H1 (cell line): ENCODE measurements at regions not wholly inside any gene's neighbourhood (a gene's known extent, or its start where the extent isn't known, plus 50 kb on each side); places are given as distances from the start of the nearest gene placed in this dataset.
"Not testable (repeated sequence)": the region's sequence is repeated elsewhere in the genome, so short reads cannot be mapped to it uniquely, and the experiment has no call there.

ENCODE experiments used
- CTCF ChIA-PET: fragments of 300-600 bp; sonication (Branson Sonifier 250); formaldehyde crosslinking; loops from one replicate; lab custom pipeline; 2021; ENCODE audit not compliant: partially characterized antibody; lab: Charles Lee
- POLR2A ChIA-PET: fragments of 300-600 bp; sonication (Branson Sonifier 250); formaldehyde crosslinking; loops from one replicate; lab custom pipeline; 2021; ENCODE audit warnings: inconsistent platforms; ENCODE audit not compliant: partially characterized antibody; lab: Charles Lee
- DNase-seq, 2 experiments: peaks; one replicate each; pipeline versions ENCODE4 v3.0.0 to v3.0.0-alpha.2; 2010 to 2022; ENCODE audit warnings: low spot score in 2 of 2, low read depth in 1 of 2, mixed read lengths in 1 of 2
- FAIRE-seq: peaks from 2 replicates; lab custom pipeline; 2011; peaks lifted over from hg19 to GRCh38; lab: Jason Lieb, UNC
- H2AFZ ChIP-seq: 2 replicates; pipeline ENCODE4 v1.8.1; 2012; ENCODE audit warnings: low read length, inconsistent platforms
- H2AK5ac ChIP-seq: 2 replicates; pipeline ENCODE4 v1.6.1; 2013; ENCODE audit warnings: low read depth, low read length
- H2BK120ac ChIP-seq: replicated peaks from 2 replicates; pipeline ENCODE3; 2013; ENCODE audit warnings: low read depth, low read length, inconsistent platforms
- H2BK12ac ChIP-seq: 2 replicates; pipeline ENCODE4 v1.6.1; 2013; ENCODE audit warnings: low read depth, low read length
- H2BK15ac ChIP-seq: 2 replicates; pipeline ENCODE4 v1.6.1; 2013; ENCODE audit warnings: low read length
- H2BK20ac ChIP-seq: 2 replicates; pipeline ENCODE4 v1.6.1; 2013; ENCODE audit warnings: low read length
- H2BK5ac ChIP-seq: 2 replicates; pipeline ENCODE4 v1.6.1; 2013; ENCODE audit warnings: low read depth, low read length
- H3K14ac ChIP-seq: 2 replicates; pipeline ENCODE4 v1.6.1; 2013; ENCODE audit warnings: inconsistent platforms; ENCODE audit not compliant: insufficient read length
- H3K18ac ChIP-seq: 2 replicates; pipeline ENCODE4 v1.6.1; 2013; ENCODE audit warnings: low read length; ENCODE audit errors: extremely low read depth
- H3K23ac ChIP-seq: 2 replicates; pipeline ENCODE4 v1.6.1; 2013; ENCODE audit warnings: inconsistent platforms; ENCODE audit not compliant: insufficient read length
- H3K23me2 ChIP-seq: 2 replicates; pipeline ENCODE4 v1.6.1; 2013; ENCODE audit warnings: low read depth, low read length
- H3K27ac ChIP-seq: 2 replicates; pipeline ENCODE4 v1.6.1; 2011; ENCODE audit warnings: low read depth, low read length, inconsistent platforms
- H3K27me3 ChIP-seq, 4 experiments: replicated peaks in 1 of 4; 1 replicate in 1 of 4; 2 replicates in 3 of 4; pipeline versions ENCODE4 v1.6.1 to v1.8.1; 2011 to 2013; ENCODE audit warnings: low read length in 3 of 4, mild to moderate bottlenecking in 3 of 4, inconsistent platforms in 2 of 4, mixed read lengths in 2 of 4, moderate library complexity in 1 of 4; ENCODE audit not compliant: control insufficient read depth in 3 of 4, insufficient read depth in 3 of 4; ENCODE audit errors: extremely low read depth in 1 of 4
- H3K36me3 ChIP-seq, 4 experiments: 2 replicates each; pipeline versions ENCODE4 v1.6.1 to v1.8.1; 2011 to 2013; ENCODE audit warnings: mild to moderate bottlenecking in 4 of 4, low read length in 3 of 4, moderate library complexity in 2 of 4, control low read depth in 1 of 4, inconsistent platforms in 1 of 4; ENCODE audit not compliant: insufficient read depth in 4 of 4, control insufficient read depth in 2 of 4
- H3K4ac ChIP-seq: replicated peaks from 2 replicates; pipeline ENCODE3; 2013; ENCODE audit warnings: low read length, low read depth, mixed read lengths, inconsistent platforms; ENCODE audit not compliant: insufficient read length
- H3K4me1 ChIP-seq, 4 experiments: replicated peaks in 1 of 4; 1 replicate in 1 of 4; 2 replicates in 3 of 4; pipeline versions ENCODE4 v1.6.1 to v1.8.1; 2011 to 2013; ENCODE audit warnings: low read length in 3 of 4, inconsistent platforms in 2 of 4, mixed read lengths in 1 of 4; ENCODE audit not compliant: insufficient read depth in 4 of 4, control insufficient read depth in 3 of 4
- H3K4me2 ChIP-seq, 2 experiments: 2 replicates each; pipeline versions ENCODE4 v1.6.1 to v1.8.1; 2011 to 2013; ENCODE audit warnings: low read depth in 2 of 2, low read length in 2 of 2, control low read depth in 1 of 2, inconsistent platforms in 1 of 2, mild to moderate bottlenecking in 1 of 2; ENCODE audit not compliant: insufficient read depth in 1 of 2
- H3K4me3 ChIP-seq, 4 experiments: fragments of 200-600, 300-600 bp in 1 of 4; sonication (generic), shearing (Covaris generic), sonication (Bioruptor Twin) in 1 of 4; 2 replicates each; pipeline versions ENCODE4 v1.5.1 to v1.8.1; 2011 to 2016; ENCODE audit warnings: low read length in 4 of 4, low read depth in 3 of 4, control low read depth in 2 of 4, inconsistent platforms in 2 of 4, mild to moderate bottlenecking in 2 of 4, mixed read lengths in 1 of 4, moderate library complexity in 1 of 4; ENCODE audit not compliant: insufficient read depth in 2 of 4; ENCODE audit errors: extremely low read depth in 1 of 4
- H3K56ac ChIP-seq: replicated peaks from 2 replicates; pipeline ENCODE3; 2013; ENCODE audit warnings: low read depth, mild to moderate bottlenecking, mixed read lengths, low read length, inconsistent platforms; ENCODE audit not compliant: insufficient read length
- H3K79me1 ChIP-seq: 2 replicates; pipeline ENCODE4 v1.6.1; 2013; ENCODE audit warnings: low read depth, low read length, control low read depth
- H3K79me2 ChIP-seq, 2 experiments: 2 replicates each; pipeline versions ENCODE4 v1.6.1 to v1.8.1; 2012 to 2013; ENCODE audit warnings: low read length in 2 of 2, mild to moderate bottlenecking in 2 of 2, inconsistent platforms in 1 of 2; ENCODE audit not compliant: insufficient read depth in 2 of 2, control insufficient read depth in 1 of 2
- H3K9ac ChIP-seq, 4 experiments: replicated peaks in 1 of 4; 1 replicate in 1 of 4; 2 replicates in 3 of 4; pipeline versions ENCODE4 v1.6.1 to v1.8.1; 2011 to 2013; ENCODE audit warnings: low read depth in 3 of 4, low read length in 3 of 4, control low read depth in 2 of 4, mild to moderate bottlenecking in 2 of 4, moderate library complexity in 2 of 4, inconsistent platforms in 1 of 4; ENCODE audit errors: extremely low read depth in 1 of 4
- H3K9me3 ChIP-seq, 2 experiments: 2 replicates each; pipeline versions ENCODE4 v1.6.1 to v1.8.1; 2012 to 2013; ENCODE audit warnings: mild to moderate bottlenecking in 2 of 2, moderate library complexity in 2 of 2, control low read depth in 1 of 2, inconsistent platforms in 1 of 2, low read depth in 1 of 2, low read length in 1 of 2, mixed read lengths in 1 of 2; ENCODE audit not compliant: insufficient read depth in 2 of 2
- H4K20me1 ChIP-seq, 2 experiments: replicated peaks in 1 of 2; 2 replicates each; pipeline versions ENCODE3 to v1.8.1; 2011 to 2013; ENCODE audit warnings: inconsistent platforms in 2 of 2, low read length in 2 of 2, mild to moderate bottlenecking in 1 of 2; ENCODE audit not compliant: insufficient read depth in 2 of 2, control insufficient read depth in 1 of 2
- H4K5ac ChIP-seq: 2 replicates; pipeline ENCODE4 v1.6.1; 2013; ENCODE audit warnings: low read length, low read depth, mixed read lengths, inconsistent platforms; ENCODE audit not compliant: insufficient read length
- H4K8ac ChIP-seq: 2 replicates; pipeline ENCODE4 v1.8.0; 2013; ENCODE audit warnings: mild to moderate bottlenecking, moderate library complexity, low read length, inconsistent platforms; ENCODE audit not compliant: insufficient read depth; ENCODE audit errors: extremely low read depth
- H4K91ac ChIP-seq: replicated peaks from 2 replicates; pipeline ENCODE3; 2013; ENCODE audit warnings: low read length, mixed read lengths, inconsistent platforms; ENCODE audit not compliant: insufficient read length
- WGBS, 2 experiments: shearing (Covaris generic) in 1 of 2; methylation state at CpG; one replicate each; pipeline versions ENCODE4 v1.1.6 to v1.1.7; 2013 to 2015; ENCODE audit warnings: low lambda C conversion rate in 2 of 2, mixed read lengths in 2 of 2, inconsistent platforms in 1 of 2, low coverage in 1 of 2, missing lambda C conversion rate in 1 of 2; ENCODE audit not compliant: insufficient replicate concordance in 2 of 2, insufficient coverage in 1 of 2, insufficient read length in 1 of 2; ENCODE audit errors: extremely low coverage in 1 of 2, missing lambda C conversion rate in 1 of 2; 5-methylcytosine and 5-hydroxymethylcytosine counted together

GRCh38 chr9:41048672-41049071 is 79.8 kb downstream of the FOXD4L6 start:
- H3K4me1 ChIP-seq, H3K14ac ChIP-seq, H4K5ac ChIP-seq, H2AK5ac ChIP-seq, H3K4me3 ChIP-seq, H3K56ac ChIP-seq, H3K9ac ChIP-seq, H4K20me1 ChIP-seq, H2BK5ac ChIP-seq, H3K27me3 ChIP-seq, POLR2A ChIA-PET, H4K8ac ChIP-seq, CTCF ChIA-PET, H3K9me3 ChIP-seq, H3K79me2 ChIP-seq, H2BK20ac ChIP-seq, H2BK12ac ChIP-seq, H3K4me2 ChIP-seq, DNase-seq, H3K79me1 ChIP-seq, H2BK120ac ChIP-seq, H2BK15ac ChIP-seq, H3K23me2 ChIP-seq, H2AFZ ChIP-seq, H4K91ac ChIP-seq, H3K18ac ChIP-seq, H3K23ac ChIP-seq, H3K4ac ChIP-seq, H3K36me3 ChIP-seq, H3K27ac ChIP-seq, FAIRE-seq: not testable (repeated sequence)
- 80% methylated on average over 2 of the region's 2 CpGs; no CpG with 5 or more reads in 1 of the 2 experiments for WGBS, 2 experiments

DNA sequence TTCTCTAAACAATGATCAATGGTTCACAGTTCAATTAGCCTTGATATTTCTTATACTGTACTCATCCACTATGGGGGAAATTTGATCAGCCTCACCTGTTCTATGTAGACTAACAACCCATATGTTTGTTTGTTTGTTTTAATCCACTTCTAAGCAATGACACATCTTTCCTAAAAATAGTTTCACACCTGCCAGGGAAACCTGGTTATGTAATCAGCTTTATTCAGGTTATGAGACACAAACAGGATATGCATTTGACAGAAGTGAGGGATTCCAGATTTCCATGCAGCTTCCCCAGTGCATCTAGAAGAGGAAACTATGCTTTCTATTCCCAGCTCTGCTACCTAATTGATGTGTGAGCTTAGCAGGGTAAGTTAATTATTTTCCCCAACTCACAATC is 80.7 kb downstream of the FOXD4L6 start:
- H2AK5ac ChIP-seq, POLR2A ChIA-PET, H3K27ac ChIP-seq, H3K14ac ChIP-seq, H3K4me1 ChIP-seq, H2BK15ac ChIP-seq, H3K4ac ChIP-seq, CTCF ChIA-PET, H3K23me2 ChIP-seq, H2BK120ac ChIP-seq, H3K23ac ChIP-seq, H3K79me1 ChIP-seq, H3K56ac ChIP-seq, H3K27me3 ChIP-seq, H4K91ac ChIP-seq, H2BK20ac ChIP-seq, H3K4me3 ChIP-seq, H3K79me2 ChIP-seq, H4K5ac ChIP-seq, FAIRE-seq, H2BK12ac ChIP-seq, H3K9ac ChIP-seq, H4K20me1 ChIP-seq, H3K4me2 ChIP-seq, H4K8ac ChIP-seq, H3K9me3 ChIP-seq, DNase-seq, H3K36me3 ChIP-seq, H3K18ac ChIP-seq, H2BK5ac ChIP-seq, H2AFZ ChIP-seq: not testable (repeated sequence)
